ENCODE measurements at regions not wholly inside any gene's neighbourhood (a gene's known extent, or its start where the extent isn't known, plus 50 kb on each side); places are given as distances from the start of the nearest gene placed in this dataset.

DNA sequence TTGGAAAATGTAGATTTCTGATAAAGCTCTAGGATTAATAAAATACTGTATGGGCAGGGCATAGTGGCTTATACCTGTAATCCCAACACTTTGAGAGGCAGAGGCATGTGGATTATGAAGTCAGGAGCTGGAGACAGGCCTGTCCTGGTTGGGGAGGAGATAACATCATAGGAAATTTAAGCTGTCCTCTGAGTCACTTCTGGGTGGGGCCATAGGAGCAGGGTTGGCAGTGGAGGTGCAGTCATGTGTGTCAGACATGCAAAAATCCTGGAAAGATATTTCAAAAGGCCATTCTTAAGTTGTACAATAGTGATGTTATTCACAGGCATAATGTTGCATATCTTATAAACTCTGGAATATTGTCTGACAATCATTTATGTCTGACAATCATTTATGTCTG is 1038.5 kb downstream of the CDY2B start:
- TF ChIP-seq, protein P1, sequence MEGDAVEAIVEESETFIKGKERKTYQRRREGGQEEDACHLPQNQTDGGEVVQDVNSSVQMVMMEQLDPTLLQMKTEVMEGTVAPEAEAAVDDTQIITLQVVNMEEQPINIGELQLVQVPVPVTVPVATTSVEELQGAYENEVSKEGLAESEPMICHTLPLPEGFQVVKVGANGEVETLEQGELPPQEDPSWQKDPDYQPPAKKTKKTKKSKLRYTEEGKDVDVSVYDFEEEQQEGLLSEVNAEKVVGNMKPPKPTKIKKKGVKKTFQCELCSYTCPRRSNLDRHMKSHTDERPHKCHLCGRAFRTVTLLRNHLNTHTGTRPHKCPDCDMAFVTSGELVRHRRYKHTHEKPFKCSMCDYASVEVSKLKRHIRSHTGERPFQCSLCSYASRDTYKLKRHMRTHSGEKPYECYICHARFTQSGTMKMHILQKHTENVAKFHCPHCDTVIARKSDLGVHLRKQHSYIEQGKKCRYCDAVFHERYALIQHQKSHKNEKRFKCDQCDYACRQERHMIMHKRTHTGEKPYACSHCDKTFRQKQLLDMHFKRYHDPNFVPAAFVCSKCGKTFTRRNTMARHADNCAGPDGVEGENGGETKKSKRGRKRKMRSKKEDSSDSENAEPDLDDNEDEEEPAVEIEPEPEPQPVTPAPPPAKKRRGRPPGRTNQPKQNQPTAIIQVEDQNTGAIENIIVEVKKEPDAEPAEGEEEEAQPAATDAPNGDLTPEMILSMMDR (conservative IDR thresholded peaks at IDR 0.05; ENCODE audit: low read length): no peak
- no peak for TF ChIP-seq EZH2phosphoT487 (IDR thresholded peaks at IDR 0.05; ENCODE audit: borderline replicate concordance, low read depth, low read length)
